ENCODE measurements at regions not wholly inside any gene's neighbourhood (a gene's known extent, or its start where the extent isn't known, plus 50 kb on each side); places are given as distances from the start of the nearest gene placed in this dataset.

GRCh38 chr18:65994302-65994701, 243.5 kb downstream of the CDH7 start:
- no peak for TF ChIP-seq EZH2 (IDR thresholded peaks at IDR 0.05; ENCODE audit: borderline replicate concordance, low read length)
- TF ChIP-seq CTCF (conservative IDR thresholded peaks at IDR 0.05 in 1 of 2, IDR thresholded peaks at IDR 0.05 in 1 of 2; ENCODE audit: extremely low read depth in 1 of 2, insufficient read depth in 1 of 2, low read depth in 1 of 2, low read length in 2 of 2), result no peak

Measured in mammary epithelial cell (primary cell).